HG03439 (cell line): ENCODE measurements at regions not wholly inside any gene's neighbourhood (a gene's known extent, or its start where the extent isn't known, plus 50 kb on each side); places are given as distances from the start of the nearest gene placed in this dataset.

Source experiments
- ATAC-seq: cut with Tn5 transposase; IDR thresholded peaks from one replicate; pipeline ENCODE4 v1.9.1; 2021; ENCODE audit warnings: mild to moderate bottlenecking, moderate library complexity; ENCODE audit not compliant: unreplicated experiment

DNA sequence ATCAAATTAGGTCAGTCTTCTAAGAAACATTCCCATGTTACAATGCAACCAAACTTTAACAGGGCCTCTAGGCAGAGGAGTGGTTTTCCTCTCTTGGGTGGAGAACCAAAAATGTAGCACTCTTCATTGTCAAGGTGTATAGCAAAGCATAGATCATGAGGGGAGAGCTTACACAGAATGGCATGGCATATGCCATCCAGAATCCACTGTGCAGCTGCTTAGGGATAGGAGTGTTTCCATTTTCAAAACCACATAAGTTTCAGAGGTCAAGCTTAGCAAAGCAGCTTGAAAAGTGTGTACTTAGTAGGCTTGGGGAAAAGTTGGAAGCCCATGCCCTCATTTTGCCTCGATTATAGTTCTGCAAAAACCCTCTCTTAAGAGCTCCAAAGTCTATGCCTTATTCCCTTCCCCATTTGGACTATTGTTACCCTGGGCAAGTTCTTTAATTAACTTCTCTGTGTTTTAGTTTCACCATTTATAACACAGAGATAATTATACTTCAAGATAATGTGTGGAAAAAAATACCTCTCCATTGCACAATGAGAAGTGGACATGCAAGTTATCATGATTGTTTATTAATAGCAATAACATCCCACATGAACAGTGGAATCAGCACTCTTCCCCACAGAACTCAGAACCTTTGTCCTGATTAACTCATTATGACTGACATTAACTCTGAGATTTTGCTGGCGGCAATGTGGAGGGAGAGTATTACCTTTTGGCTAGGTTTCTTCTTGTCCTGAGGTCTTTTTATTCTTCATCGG lies 398.9 kb upstream of the WWC1 start:
- no peak for ATAC-seq

DNA sequence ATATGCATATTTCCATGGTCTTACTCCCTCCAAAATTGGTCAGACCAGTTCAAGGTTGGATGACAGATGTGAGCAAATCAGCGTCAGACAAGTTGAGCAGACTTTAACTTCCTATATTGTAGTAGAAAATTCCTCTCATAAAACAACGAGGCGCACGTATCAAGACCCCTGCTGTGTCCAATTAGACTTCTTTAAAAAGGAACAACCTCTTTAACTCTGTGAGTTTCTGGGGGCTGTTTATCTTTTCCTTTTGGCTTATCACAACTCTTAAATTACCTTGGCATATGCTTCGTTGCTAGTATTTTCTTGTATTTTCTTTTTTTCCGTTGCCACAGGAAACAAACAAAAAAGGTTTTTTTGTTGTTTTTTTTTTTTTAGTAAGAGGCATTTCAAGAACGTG lies 398.2 kb upstream of the WWC1 start:
- no peak for ATAC-seq

DNA sequence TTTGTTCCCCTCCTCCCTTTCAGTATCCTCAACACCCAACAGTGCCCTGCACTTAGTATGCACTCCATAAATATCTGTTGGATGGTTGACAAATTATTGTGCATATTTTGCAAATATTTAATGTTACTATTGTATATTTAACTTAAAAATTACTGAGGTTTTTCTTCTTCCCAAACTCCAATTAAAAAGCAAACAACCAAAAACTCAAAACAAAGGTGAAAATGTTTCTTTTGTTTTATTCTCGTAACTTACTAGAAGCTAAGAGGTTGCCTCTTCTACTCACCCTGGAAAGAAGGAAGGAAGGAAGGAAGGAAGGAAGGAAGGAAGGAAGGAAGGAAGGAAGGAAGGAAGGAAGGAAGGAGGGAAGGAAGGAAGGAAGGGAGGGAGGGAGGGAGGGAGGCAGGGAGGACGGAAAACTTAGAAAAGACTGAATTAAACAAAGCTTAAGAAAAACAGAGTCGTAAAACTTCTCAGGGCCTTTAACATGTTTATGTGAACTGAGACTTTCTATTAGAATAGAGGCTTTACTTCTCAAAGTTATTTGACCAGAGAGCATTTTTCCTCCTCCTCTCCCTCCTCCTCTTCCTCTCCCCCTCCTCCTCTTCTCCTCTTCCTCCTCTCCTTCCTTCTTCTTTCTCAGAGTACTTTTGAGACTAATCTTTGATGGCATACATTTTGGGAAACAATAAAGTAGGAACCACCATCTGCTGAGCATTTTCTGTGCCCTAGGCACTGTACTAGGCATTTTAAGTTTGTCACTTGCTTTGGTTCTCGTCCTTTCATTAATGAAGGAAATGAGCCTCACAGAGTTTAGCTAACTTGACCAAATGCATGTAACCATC lies 396.6 kb upstream of the WWC1 start:
- no peak for ATAC-seq

GRCh38 chr5:167895899-167896659 lies 395.4 kb upstream of the WWC1 start:
- ATAC-seq, result no peak

GRCh38 chr5:167896814-167897213 lies 394.6 kb upstream of the WWC1 start:
- ATAC-seq, result no peak

GRCh38 chr5:167897371-167897770 lies 394.1 kb upstream of the WWC1 start:
- no peak for ATAC-seq

GRCh38 chr5:167898361-167899042 lies 392.9 kb upstream of the WWC1 start:
- ATAC-seq, result no peak

DNA sequence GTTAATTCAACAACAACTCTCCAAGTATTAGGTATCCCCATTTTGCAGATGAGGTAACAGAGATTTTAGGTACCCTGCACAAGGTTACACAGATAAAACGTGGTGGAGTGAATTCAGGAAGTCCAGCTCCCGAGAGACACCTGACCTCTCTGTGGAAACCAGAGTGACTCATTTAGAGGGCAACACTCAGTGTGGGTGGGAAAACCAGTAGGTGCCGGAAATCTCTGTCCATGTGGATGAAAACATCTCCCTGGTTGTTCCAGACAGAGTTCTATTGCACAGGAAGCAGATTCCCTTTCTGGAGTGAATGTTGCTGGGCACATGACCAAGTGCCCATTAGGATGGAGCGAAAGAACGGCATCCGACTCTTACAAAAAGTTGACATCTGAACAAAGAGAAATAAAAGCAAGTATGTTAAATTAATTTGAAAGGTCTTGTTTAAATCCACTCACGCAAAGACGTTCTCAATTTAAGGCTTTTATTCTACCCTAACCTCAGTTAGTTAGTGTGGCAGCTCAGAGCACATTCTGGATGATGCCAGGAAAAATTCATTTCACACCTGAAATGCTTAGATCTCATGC lies 391.9 kb upstream of the WWC1 start:
- no peak for ATAC-seq

DNA sequence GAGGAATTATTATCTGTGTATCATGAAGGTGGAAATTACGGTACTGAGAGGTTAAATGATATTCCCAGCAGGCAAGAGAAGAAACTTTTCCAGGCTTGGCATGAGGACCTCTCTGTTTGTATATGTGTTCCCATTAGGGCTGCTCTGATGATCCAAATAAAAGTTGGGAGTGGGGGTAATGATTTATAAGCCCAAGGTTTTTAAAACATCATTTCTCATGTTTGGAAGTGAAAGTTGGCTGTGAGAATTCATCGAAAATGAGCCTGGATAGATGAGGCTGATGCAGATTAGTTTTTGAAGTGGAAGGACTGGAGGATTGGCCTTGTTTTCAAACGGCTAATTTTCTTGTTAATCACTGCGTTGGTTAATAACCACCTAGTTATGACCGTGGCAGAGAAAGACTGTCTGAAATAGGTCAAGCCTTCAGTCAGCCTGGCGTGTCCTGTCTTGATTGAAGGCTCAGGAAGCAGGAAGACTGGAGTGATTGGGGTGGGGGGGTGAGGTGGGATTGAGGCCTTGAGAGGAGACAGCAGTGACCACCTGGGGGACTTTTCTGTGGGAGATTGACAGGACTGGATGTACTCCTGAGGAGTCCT lies 391.0 kb upstream of the WWC1 start:
- no peak for ATAC-seq

- ATAC-seq, result no peak
These were observed 389.1 kb upstream of the WWC1 start for GRCh38 chr5:167902298-167902697.

GRCh38 chr5:167903243-167903642 lies 388.2 kb upstream of the WWC1 start:
- no peak for ATAC-seq

DNA sequence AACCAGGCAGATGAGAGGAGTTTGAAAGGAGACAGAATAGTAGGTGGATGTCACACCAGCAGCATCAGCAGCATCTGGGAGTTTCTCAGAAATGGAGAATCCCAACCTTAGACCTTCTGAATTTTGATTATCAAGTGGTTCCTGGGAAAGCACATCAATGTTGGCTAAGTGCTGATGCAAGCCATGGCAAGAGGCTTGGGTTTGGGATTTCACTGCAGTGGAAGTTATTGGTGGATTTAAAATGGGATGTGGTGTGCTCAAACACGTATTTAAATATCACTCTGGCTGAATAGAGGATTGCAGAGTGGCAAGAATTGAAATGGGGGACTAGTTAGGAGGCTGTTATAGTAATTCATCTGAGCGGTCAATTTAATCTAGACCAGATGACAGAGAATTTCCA lies 387.8 kb upstream of the WWC1 start:
- no peak for ATAC-seq

DNA sequence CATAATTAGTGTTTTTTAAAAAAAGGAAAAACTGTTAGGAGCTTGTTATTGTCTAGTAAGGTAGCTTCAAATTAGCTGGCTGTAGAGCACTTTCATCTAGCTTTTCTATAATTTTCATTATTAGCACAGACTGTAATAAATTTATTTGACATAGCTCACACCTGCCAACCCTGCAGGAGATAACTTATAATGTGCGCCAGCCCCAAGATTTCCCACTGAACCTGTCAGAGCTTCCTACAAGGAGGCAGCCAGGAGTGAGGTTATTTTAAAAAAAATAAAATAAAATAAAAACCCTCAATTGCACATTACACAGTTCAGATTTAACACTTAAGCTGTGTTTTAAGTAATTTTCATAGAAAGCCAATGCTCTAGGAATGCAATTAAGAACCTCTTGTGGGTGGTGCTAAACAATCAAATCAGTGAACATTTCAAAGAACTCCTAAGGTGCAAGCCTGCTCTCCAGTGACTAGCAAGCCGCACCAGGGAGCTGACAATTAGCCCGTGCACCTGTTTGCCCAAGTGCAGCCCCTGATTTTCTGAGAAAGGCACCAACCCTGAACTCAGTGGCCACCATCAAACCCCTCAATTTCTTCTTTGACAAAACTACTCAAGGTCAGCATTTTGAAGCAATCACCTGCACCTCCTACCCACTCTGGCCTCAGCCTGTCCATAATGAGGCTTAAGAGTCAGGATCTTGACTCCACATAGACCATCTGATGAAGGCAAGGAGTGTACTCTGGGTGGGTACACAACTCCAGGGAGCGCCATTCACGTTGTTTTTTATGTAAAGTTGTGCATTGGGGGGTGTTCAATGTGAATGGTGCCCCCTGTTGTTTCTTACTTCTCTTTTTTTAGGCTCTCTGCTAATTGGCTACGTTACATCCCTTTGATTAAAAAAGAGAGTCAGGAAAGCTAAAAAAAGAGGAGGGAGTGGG lies 385.3 kb upstream of the WWC1 start:
- ATAC-seq, result no peak

- ATAC-seq, result no peak
These were observed 382.8 kb upstream of the WWC1 start for GRCh38 chr5:167908606-167909005.

- ATAC-seq, result no peak
These were observed 378.3 kb upstream of the WWC1 start for GRCh38 chr5:167912941-167913665.

GRCh38 chr5:167915237-167915636 lies 376.2 kb upstream of the WWC1 start:
- no peak for ATAC-seq

DNA sequence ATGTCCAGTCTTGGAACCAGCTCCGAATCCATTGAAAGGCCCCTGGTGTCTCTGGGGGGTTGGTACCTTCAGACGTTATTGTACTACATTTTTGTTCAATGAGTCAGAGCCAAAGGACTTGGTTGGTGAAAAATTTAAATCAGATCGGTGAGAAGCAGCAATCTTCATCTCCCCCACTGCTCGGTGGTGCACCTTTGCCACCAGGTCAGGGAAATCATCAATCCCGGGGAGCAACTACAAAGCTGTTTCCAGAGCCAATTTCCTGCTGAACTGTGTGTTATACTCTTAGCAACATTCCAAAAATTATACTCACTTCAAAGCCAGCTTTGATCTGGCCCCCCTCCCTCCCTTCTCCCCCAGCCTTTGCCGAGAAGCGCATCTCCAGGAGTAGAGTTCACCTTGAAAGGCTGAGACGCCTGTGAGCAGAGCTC lies 375.2 kb upstream of the WWC1 start:
- no peak for ATAC-seq

DNA sequence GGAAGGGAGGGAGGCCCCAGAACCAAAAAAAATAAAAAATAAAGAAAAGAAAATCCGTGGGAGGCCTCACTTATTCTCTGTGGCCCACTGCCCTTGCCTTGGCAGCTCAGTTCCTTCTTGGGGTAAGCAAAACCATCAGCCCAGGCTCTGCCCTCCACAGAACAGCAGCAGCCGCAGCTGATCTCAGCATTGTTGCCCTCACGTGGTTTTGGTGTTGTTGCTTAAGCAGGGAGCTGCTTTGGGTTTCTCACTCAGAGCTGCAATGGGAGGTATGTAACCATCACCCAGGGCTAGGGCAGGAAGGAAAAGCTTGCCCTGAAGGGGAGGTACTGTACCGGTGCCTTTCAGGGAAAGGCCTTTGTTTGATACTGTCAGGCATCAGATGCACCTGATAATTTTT lies 374.7 kb upstream of the WWC1 start:
- ATAC-seq, result no peak
